Activated T-helper 1 cell treated with anti-CD3 and anti-CD28 coated beads, Interleukin-12 subunit alpha, Interleukin-12 subunit beta, Interleukin-2, Interleukin-4 antibody, amounts not matched to agents 30 ng/mL and 10 ng/mL and 1 ng/mL, durations not matched to agents 14 hours and 24 hours and 36 hours (primary cell): ENCODE measurements at regions not wholly inside any gene's neighbourhood (a gene's known extent, or its start where the extent isn't known, plus 50 kb on each side); places are given as distances from the start of the nearest gene placed in this dataset.

Experiments
- DNase-seq: peaks from one replicate; pipeline ENCODE4 v3.0.0; 2021; ENCODE audit warnings: low spot score
- H3K27ac Mint-ChIP-seq: one replicate; pipeline ENCODE4 v1.8.0; 2021; ENCODE audit warnings: mild to moderate bottlenecking, mixed read lengths
- H3K27me3 Mint-ChIP-seq: one replicate; pipeline ENCODE4 v1.8.0; 2022; ENCODE audit warnings: mild to moderate bottlenecking, moderate library complexity, mixed read lengths; ENCODE audit not compliant: insufficient read depth
- H3K36me3 Mint-ChIP-seq: one replicate; pipeline ENCODE4 v1.8.0; 2021; ENCODE audit warnings: low read depth, mixed read lengths
- H3K4me1 Mint-ChIP-seq: one replicate; pipeline ENCODE4 v1.8.0; 2021; ENCODE audit warnings: low read depth, mixed read lengths
- H3K4me3 Mint-ChIP-seq: one replicate; pipeline ENCODE4 v1.8.0; 2021; ENCODE audit warnings: mild to moderate bottlenecking, moderate library complexity, mixed read lengths
- H3K9me3 Mint-ChIP-seq: one replicate; pipeline ENCODE4 v1.8.0; 2021; ENCODE audit warnings: mixed read lengths
- intact Hi-C: fragments of 100-400 bp; cut with micrococcal nuclease; formaldehyde crosslinking; loops from one replicate; pipeline ENCODE4 v1.15.1; 2024

DNA sequence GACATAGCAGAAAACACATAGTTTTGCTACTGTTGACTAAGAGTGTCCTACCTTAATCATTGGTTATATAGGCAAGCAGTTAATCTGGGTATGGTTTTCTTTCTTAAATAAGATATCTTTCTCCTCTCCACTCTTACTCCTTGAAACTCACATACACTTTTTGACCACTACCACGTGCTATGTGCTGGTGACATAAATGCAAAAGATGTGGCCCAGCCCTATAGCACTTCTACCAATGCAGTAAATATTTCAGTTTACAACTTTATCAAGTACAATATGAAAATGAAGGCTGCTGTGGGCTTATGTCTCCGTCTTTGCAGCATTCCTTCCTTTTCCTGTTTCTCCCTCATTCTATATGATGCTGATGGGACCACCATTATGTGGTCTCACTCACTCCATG is 410.2 kb upstream of the CFAP20DC start:
- H3K27ac Mint-ChIP-seq, result no peak overlapping the region
- H3K4me1 Mint-ChIP-seq, result peaks cover 37% of the 10 kb centered on the region
- H3K4me3 Mint-ChIP-seq, result no peak overlapping the region
- H3K27me3 Mint-ChIP-seq, result peaks cover 4% of the 10 kb centered on the region
- DNase-seq, result no peak
- peaks cover 11% of the 10 kb centered on the region for H3K36me3 Mint-ChIP-seq
- H3K9me3 Mint-ChIP-seq, result peaks cover 25% of the 10 kb centered on the region
- intact Hi-C loops, result no loop called here

DNA sequence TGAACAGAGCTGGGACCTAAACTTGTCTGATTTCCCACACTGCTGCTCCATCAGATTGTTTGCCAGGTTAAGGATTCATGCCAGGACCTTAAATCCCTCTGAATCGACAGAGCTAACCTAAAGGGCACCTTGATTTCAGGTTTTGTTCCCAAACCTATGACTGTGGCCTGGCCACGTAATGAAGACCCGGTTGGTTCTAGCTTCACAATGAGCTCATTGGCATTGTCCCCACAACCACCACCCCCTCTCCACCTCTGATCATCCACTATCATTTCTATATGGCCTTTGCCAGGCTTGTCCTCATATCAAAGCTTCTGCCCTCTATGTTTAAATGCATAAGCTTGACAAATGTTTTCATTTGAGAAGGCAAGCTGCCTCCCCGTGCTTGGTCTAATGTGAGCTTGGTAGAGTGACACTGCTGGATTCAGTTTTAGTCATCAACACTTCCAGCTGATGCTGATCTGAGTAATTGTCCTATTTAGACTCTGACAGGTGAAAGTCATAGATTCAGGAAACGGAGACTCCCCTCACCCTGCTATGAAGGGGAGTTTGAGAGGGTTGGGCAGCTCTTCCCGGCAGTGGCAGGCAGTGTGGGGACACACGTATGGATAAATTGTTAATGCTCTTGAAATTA is 407.1 kb upstream of the CFAP20DC start:
- Mint-ChIP-seq H3K4me3 (peak overlapping the region; percentile 27), H3K27me3 (peaks cover 4% of the 10 kb centered on the region), H3K27ac (peak overlapping the region; percentile 41), H3K4me1 (peaks cover 59% of the 10 kb centered on the region), H3K9me3 (peaks cover 21% of the 10 kb centered on the region), H3K36me3 (peaks cover 9% of the 10 kb centered on the region)
- DNase-seq, result peak; percentile 42
- intact Hi-C loops, result loop anchor here (1.0 to 10.0 kb wide), 7 partner anchors 13 to 628 kb away; no protein-coding TSS in a partner anchor

DNA sequence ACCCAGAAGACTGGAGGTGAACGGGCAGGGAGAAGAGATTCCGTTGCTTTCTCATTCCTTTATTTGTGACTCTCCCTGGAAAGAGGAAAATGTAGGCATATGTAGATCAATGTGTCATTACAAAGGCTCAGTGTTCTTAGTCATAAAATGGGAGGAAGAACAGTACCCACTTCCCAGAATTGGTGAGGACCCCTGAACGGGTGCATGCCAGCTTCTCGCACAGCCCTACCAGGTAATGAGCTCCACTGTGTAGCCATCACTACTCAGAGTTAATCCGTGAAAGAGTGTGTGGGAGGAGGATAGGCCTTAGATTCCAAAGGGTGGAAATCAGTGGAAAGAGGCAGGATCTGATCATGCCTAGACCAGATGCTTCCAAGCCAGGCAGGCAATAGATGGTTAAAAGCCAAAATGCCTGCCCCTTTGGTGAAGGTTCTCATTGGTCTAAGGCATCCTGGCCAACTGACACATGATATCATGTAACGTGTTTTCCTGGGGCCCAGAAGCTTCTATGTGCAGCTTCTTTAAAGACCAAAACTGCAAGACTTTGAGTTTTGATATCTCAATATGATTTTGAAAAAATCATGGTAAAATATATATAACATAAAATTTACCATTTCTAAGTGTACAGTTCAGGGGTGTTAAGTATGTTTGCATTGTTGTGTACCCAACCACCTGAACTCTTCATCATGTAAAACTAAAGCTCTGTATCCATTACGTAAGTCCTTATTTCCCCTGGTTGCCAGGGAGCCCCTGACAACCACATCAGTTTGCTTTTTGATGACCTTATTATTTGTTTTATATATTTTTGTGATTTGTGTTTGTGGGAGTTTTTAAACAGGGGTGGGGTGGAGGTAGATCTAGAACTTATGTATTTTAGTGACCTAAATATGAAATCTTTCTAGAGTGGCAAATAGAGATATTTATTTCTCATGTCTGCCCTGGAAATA is 402.2 kb upstream of the CFAP20DC start:
- H3K9me3 Mint-ChIP-seq, result peaks cover 13% of the 10 kb centered on the region
- no peaks in the 10 kb centered on the region for H3K27me3 Mint-ChIP-seq
- peak overlapping the region; percentile 97 for H3K27ac Mint-ChIP-seq
- intact Hi-C loops, result loop anchor here (1.0 to 10.0 kb wide), 21 partner anchors 8 to 633 kb away; no protein-coding TSS in a partner anchor
- peaks cover 82% of the 10 kb centered on the region for H3K4me1 Mint-ChIP-seq
- H3K36me3 Mint-ChIP-seq, result peaks cover 9% of the 10 kb centered on the region
- no peak for DNase-seq
- H3K4me3 Mint-ChIP-seq, result peak overlapping the region; percentile 65

DNA sequence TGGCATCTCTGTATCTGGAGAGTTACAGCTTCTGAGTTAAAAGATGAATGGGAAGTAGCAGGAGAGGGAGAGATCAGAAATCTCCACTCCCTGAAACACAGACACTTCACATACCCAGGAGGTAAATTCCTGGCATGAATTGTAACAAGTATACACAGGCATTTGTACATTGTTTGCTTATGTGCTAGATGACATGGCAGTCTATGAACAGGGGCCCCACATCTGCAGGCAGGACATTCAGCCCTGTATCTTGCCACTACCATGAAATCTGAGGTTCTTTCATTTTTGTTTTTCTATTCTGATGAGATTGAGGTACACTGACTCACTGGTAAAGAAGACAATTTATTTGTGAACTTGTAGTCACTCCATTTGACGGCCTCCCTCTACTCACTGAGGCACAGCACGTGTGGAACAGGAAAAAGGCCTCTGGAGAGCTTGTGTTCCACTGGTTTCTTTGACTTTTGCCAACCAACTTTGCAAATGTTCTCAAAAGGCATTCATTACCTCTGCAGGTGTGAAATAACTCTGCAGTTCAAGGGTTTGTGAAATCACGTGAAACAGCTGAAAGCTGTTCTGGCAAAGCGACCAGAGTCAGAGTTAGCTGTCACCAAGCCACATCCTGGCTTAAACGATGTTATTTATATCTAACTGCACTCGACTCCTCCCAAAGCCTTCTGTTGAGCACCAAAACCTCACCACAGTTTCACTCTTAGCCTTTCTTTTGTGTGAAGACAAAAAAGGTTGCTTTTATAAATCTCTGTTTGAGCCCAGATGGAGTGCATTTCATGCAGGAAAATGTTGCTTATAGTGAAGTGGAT is 401.3 kb upstream of the CFAP20DC start:
- H3K4me1 Mint-ChIP-seq, result peaks cover 81% of the 10 kb centered on the region
- peak overlapping the region; percentile 65 for H3K4me3 Mint-ChIP-seq

DNA sequence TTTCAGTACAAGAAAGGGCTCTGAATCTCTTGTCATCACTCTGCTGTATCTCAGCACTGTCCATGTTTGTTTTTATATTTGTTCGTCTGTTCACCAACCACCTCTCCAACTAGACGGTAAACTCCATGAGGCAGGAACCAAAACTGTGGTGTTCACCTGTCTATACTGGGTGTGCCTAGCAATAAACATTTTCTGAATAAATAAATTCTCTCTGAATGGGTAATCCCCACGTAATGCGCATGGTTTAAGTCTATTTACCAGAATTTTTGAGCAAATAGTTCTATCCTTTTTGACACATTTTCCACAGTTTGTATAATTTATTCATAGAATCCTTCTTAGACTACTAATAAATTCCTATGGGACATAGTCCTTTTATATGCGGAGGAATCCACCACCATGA is 400.6 kb upstream of the CFAP20DC start:
- peaks cover 83% of the 10 kb centered on the region for H3K4me1 Mint-ChIP-seq
- intact Hi-C loops, result loop anchor here (2.0 to 10.0 kb wide), 6 partner anchors 76 to 634 kb away; no protein-coding TSS in a partner anchor
- no peaks in the 10 kb centered on the region for H3K27me3 Mint-ChIP-seq
- no peak for DNase-seq
- peaks cover 13% of the 10 kb centered on the region for H3K9me3 Mint-ChIP-seq
- H3K4me3 Mint-ChIP-seq, result no peak overlapping the region
- H3K36me3 Mint-ChIP-seq, result peaks cover 8% of the 10 kb centered on the region
- peak overlapping the region; percentile 97 for H3K27ac Mint-ChIP-seq

More for the DNA sequence above, 401.3 kb upstream of the CFAP20DC start:
- DNase-seq, result peak; percentile 74
- H3K27ac Mint-ChIP-seq, result peak overlapping the region; percentile 97
- intact Hi-C loops, result loop anchor here (1.0 to 10.0 kb wide), 20 partner anchors 19 to 634 kb away; no protein-coding TSS in a partner anchor
- H3K36me3 Mint-ChIP-seq, result peaks cover 8% of the 10 kb centered on the region
- H3K27me3 Mint-ChIP-seq, result no peaks in the 10 kb centered on the region
- peaks cover 13% of the 10 kb centered on the region for H3K9me3 Mint-ChIP-seq

DNA sequence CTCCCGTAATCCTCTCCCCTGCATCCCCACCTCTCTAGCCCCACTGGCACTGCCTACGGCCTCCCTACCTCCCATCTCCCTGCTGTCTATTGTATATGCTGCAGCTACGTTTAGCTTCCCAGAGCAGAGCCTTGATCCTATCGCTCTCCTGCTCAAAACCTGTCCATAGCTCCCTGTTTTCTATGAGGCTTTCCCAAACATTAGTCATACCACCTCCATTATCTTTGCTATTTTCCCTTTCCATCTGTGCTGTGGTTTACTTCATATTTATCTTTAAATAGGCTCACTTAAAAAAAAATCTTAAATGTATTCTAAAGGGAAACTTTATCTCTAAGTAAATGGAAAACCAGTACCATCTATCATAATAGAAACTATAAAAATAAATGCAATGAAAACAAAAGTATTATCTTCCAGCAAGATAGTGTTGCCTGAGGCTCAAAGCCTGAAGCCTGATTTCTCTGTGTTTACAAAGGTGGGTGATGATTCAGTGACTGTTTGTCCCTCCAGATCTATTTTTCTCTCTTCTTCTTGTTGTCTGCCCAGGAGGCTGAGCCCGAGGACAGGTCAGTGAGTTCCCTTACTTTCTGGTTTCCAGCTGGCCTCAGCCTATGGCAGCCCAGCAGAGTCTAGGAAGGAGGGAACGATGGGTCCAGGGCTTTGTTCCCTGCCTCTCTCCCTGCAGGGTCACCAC is 397.1 kb upstream of the CFAP20DC start:
- Mint-ChIP-seq H3K36me3 (peaks cover 6% of the 10 kb centered on the region), H3K4me3 (no peak overlapping the region), H3K27me3 (no peaks in the 10 kb centered on the region), H3K27ac (no peak overlapping the region), H3K9me3 (peaks cover 4% of the 10 kb centered on the region), H3K4me1 (peaks cover 82% of the 10 kb centered on the region)
- no peak for DNase-seq
- intact Hi-C loops, result no loop called here

DNA sequence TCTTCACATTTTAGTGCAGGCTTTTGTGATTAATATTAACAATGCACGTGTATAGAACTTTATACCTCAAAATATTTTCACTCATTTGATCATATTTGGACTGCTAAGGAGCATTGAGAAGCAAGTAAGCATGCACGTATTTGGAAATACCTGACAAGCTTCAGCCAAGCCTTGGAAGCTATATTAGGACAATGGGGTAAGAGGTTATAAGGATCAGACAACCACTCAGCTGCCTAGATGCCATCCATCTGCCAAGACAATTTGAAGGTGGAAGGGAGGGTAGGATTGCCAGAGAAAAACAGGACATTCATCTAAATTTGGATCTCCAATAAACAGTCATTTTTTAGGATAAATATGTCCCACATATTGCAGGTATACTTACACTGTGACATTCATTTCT is 394.9 kb upstream of the CFAP20DC start:
- intact Hi-C loops, result loop anchor here (1.0 kb wide), 5 partner anchors 8 to 55 kb away; no protein-coding TSS in a partner anchor
- no peak overlapping the region for H3K27ac Mint-ChIP-seq

GRCh38 chr3:59444294-59444671 is 394.5 kb upstream of the CFAP20DC start:
- intact Hi-C loops, result loop anchor here (1.0 kb wide), 5 partner anchors 8 to 55 kb away; no protein-coding TSS in a partner anchor
- Mint-ChIP-seq H3K4me3 (peak overlapping the region; percentile 74), H3K9me3 (peaks cover 4% of the 10 kb centered on the region), H3K27ac (peak overlapping the region; percentile 94), H3K4me1 (peaks cover 61% of the 10 kb centered on the region), H3K36me3 (peaks cover 3% of the 10 kb centered on the region), H3K27me3 (no peaks in the 10 kb centered on the region)
- no peak for DNase-seq

More for the DNA sequence above, 394.9 kb upstream of the CFAP20DC start:
- H3K4me1 Mint-ChIP-seq, result peaks cover 63% of the 10 kb centered on the region
- H3K27me3 Mint-ChIP-seq, result no peaks in the 10 kb centered on the region
- peaks cover 3% of the 10 kb centered on the region for H3K36me3 Mint-ChIP-seq
- no peak for DNase-seq
- peaks cover 4% of the 10 kb centered on the region for H3K9me3 Mint-ChIP-seq
- H3K4me3 Mint-ChIP-seq, result no peak overlapping the region

GRCh38 chr3:59443618-59444293 is 393.9 kb upstream of the CFAP20DC start:
- Mint-ChIP-seq H3K4me1 (peaks cover 56% of the 10 kb centered on the region), H3K27me3 (no peaks in the 10 kb centered on the region), H3K27ac (peak overlapping the region; percentile 94), H3K36me3 (peaks cover 3% of the 10 kb centered on the region), H3K9me3 (peaks cover 4% of the 10 kb centered on the region), H3K4me3 (peak overlapping the region; percentile 74)
- intact Hi-C loops, result loop anchor here (1.0 to 2.0 kb wide), 6 partner anchors 9 to 231 kb away; no protein-coding TSS in a partner anchor
- DNase-seq, result no peak

- Mint-ChIP-seq H3K36me3 (peaks cover 5% of the 10 kb centered on the region), H3K27ac (no peak overlapping the region), H3K27me3 (no peaks in the 10 kb centered on the region), H3K4me3 (no peak overlapping the region), H3K9me3 (peaks cover 10% of the 10 kb centered on the region), H3K4me1 (peaks cover 46% of the 10 kb centered on the region)
- intact Hi-C loops, result loop anchor here (2.0 kb wide), 1 partner anchor 229 kb away; no protein-coding TSS in a partner anchor
- no peak for DNase-seq
Observed at GRCh38 chr3:59442046-59442445, 392.2 kb upstream of the CFAP20DC start.

- intact Hi-C loops, result no loop called here
- H3K27me3 Mint-ChIP-seq, result no peaks in the 10 kb centered on the region
- H3K9me3 Mint-ChIP-seq, result peaks cover 10% of the 10 kb centered on the region
- DNase-seq, result no peak
- peaks cover 5% of the 10 kb centered on the region for H3K36me3 Mint-ChIP-seq
- H3K27ac Mint-ChIP-seq, result no peak overlapping the region
- peaks cover 41% of the 10 kb centered on the region for H3K4me1 Mint-ChIP-seq
- H3K4me3 Mint-ChIP-seq, result no peak overlapping the region
Observed at GRCh38 chr3:59440285-59441028, 390.6 kb upstream of the CFAP20DC start.
